PC-3 (cell line): ENCODE measurements at regions not wholly inside any gene's neighbourhood (a gene's known extent, or its start where the extent isn't known, plus 50 kb on each side); places are given as distances from the start of the nearest gene placed in this dataset.

ENCODE experiments used
- CTCF ChIP-seq: fragments of 300-600 bp; sonication (generic); conservative IDR thresholded peaks from 2 replicates; pipeline ENCODE4 v1.5.1; 2017; ENCODE audit warnings: antibody characterized with exemption, low read depth, mild to moderate bottlenecking, low read length
- EZH2 ChIP-seq: fragments of 300-600 bp; sonication (generic); IDR thresholded peaks from one replicate; pipeline ENCODE4 v1.6.1; 2017; ENCODE audit warnings: antibody characterized with exemption, mild to moderate bottlenecking, low read length; ENCODE audit not compliant: unreplicated experiment
- EZH2phosphoT487 ChIP-seq: fragments of 300-600 bp; sonication (generic); IDR thresholded peaks from 2 replicates; pipeline ENCODE4 v1.6.1; 2018; ENCODE audit warnings: mild to moderate bottlenecking, antibody characterized with exemption, low read length, borderline replicate concordance

DNA sequence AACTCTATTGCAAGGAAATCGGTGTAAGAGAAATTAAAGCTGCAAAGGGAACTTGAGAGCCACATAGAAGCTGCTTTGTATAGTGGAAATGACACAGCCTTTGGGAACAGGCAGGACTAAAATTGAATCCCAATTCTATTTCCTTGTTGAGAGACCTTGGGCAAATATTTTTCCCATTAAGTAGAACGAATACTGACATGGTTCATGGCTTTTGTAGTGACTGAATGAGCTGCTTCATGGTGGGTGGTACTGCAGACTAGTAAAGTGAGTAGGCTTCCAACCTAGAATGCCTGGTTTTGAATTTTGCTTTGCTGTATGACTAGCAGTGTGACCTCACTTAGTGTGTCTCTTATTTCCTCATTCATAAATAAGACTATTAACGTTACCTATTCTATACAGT is 182.2 kb upstream of the KCNIP4 start:
- TF ChIP-seq EZH2 (no peak), CTCF (no peak), EZH2phosphoT487 (no peak)
